ENCODE measurements at regions not wholly inside any gene's neighbourhood (a gene's known extent, or its start where the extent isn't known, plus 50 kb on each side); places are given as distances from the start of the nearest gene placed in this dataset.

DNA sequence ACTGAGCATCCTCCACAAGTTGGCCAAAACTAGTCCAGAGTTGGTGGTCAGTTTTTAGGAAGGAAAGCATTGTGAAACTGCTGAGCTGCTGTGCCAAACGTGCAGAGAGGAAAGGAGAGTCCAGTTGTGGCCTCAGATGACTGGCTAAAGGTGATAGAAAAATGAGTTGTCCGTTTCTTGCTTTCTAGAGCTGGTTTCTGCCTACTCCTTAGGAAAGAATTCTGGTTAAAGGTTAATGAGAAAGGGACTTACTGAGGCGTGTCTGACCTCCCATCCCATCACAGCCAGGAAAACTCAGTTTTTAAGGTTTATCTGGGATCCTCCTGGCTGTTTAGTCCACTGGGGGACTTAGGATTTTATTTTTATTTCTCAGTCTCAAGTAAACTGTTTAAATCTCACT, 1186.3 kb downstream of the UQCRFS1 start:
- H3K4me3 Mint-ChIP-seq = no peak overlapping the region
- peaks cover 27% of the 10 kb centered on the region for H3K9me3 Mint-ChIP-seq

More for the DNA sequence above, 1186.3 kb downstream of the UQCRFS1 start:
- Mint-ChIP-seq H3K4me1 (peaks cover 18% of the 10 kb centered on the region), H3K27ac (no peak overlapping the region), H3K27me3 (ENCODE audit: low read depth) (no peaks in the 10 kb centered on the region; the same call in 1 of the 2 replicates), H3K36me3 (peaks cover 17% of the 10 kb centered on the region)
- DNase-seq (ENCODE audit: low spot score) (no peak), ATAC-seq (no peak)
- TF ChIP-seq PRDM15 (CRISPR knock-in tag; IDR thresholded peaks at IDR 0.05) (no peak), E2F4 (CRISPR knock-in tag; IDR thresholded peaks at IDR 0.05; ENCODE audit: borderline replicate concordance, low read depth) (no peak), HMGXB4 (CRISPR knock-in tag; IDR thresholded peaks at IDR 0.05) (no peak), CDX4 (CRISPR knock-in tag; IDR thresholded peaks at IDR 0.05; ENCODE audit: borderline replicate concordance) (no peak), ZNF121 (CRISPR knock-in tag; IDR thresholded peaks at IDR 0.05) (no peak), MYBL2 (CRISPR knock-in tag; IDR thresholded peaks at IDR 0.05) (no peak), FOXP4 (CRISPR knock-in tag; IDR thresholded peaks at IDR 0.05) (no peak), TCF7 (CRISPR knock-in tag; IDR thresholded peaks at IDR 0.05; ENCODE audit: low read depth) (no peak), ZNF317 (CRISPR knock-in tag; IDR thresholded peaks at IDR 0.05; ENCODE audit: borderline replicate concordance, low read depth) (no peak), NFYB (CRISPR knock-in tag; conservative IDR thresholded peaks at IDR 0.05; ENCODE audit: low read depth) (no peak), HMGA2 (CRISPR knock-in tag; IDR thresholded peaks at IDR 0.05) (no peak), SMAD3 (CRISPR knock-in tag; IDR thresholded peaks at IDR 0.05; ENCODE audit: borderline replicate concordance) (no peak), ZSCAN18 (CRISPR knock-in tag; IDR thresholded peaks at IDR 0.05) (no peak)
- TF ChIP-seq, protein P1, sequence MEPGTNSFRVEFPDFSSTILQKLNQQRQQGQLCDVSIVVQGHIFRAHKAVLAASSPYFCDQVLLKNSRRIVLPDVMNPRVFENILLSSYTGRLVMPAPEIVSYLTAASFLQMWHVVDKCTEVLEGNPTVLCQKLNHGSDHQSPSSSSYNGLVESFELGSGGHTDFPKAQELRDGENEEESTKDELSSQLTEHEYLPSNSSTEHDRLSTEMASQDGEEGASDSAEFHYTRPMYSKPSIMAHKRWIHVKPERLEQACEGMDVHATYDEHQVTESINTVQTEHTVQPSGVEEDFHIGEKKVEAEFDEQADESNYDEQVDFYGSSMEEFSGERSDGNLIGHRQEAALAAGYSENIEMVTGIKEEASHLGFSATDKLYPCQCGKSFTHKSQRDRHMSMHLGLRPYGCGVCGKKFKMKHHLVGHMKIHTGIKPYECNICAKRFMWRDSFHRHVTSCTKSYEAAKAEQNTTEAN (CRISPR knock-in tag; IDR thresholded peaks at IDR 0.05) = no peak
- TF ChIP-seq, protein P2, sequence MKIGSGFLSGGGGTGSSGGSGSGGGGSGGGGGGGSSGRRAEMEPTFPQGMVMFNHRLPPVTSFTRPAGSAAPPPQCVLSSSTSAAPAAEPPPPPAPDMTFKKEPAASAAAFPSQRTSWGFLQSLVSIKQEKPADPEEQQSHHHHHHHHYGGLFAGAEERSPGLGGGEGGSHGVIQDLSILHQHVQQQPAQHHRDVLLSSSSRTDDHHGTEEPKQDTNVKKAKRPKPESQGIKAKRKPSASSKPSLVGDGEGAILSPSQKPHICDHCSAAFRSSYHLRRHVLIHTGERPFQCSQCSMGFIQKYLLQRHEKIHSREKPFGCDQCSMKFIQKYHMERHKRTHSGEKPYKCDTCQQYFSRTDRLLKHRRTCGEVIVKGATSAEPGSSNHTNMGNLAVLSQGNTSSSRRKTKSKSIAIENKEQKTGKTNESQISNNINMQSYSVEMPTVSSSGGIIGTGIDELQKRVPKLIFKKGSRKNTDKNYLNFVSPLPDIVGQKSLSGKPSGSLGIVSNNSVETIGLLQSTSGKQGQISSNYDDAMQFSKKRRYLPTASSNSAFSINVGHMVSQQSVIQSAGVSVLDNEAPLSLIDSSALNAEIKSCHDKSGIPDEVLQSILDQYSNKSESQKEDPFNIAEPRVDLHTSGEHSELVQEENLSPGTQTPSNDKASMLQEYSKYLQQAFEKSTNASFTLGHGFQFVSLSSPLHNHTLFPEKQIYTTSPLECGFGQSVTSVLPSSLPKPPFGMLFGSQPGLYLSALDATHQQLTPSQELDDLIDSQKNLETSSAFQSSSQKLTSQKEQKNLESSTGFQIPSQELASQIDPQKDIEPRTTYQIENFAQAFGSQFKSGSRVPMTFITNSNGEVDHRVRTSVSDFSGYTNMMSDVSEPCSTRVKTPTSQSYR (CRISPR knock-in tag; IDR thresholded peaks at IDR 0.05) = no peak
- CTCF ChIA-PET = interaction anchor here (0.9 to 1.2 kb wide), 2 partner anchors 31 to 60 kb away, joined by 3 read pairs; no protein-coding TSS in a partner anchor
- POLR2A ChIA-PET = no interaction called here

Measured in WTC11 (cell line).